ENCODE measurements at regions not wholly inside any gene's neighbourhood (a gene's known extent, or its start where the extent isn't known, plus 50 kb on each side); places are given as distances from the start of the nearest gene placed in this dataset.

GRCh38 chr3:24863215-24863614 is 368.6 kb upstream of the THRB start:
- no peak for TF ChIP-seq CTCF (IDR thresholded peaks at IDR 0.05; ENCODE audit: insufficient read depth, low read length)
- H3K4me3 ChIP-seq (ENCODE audit: low read depth, low read length): no peak overlapping the region
- DNase-seq (ENCODE audit: low read depth): no peak

- H3K4me3 ChIP-seq (ENCODE audit: low read depth, low read length): no peak overlapping the region
- no peak for DNase-seq (ENCODE audit: low read depth)
- no peak for TF ChIP-seq CTCF (IDR thresholded peaks at IDR 0.05; ENCODE audit: insufficient read depth, low read length)
Observed at GRCh38 chr3:24867783-24868182, 373.1 kb upstream of the THRB start.

GRCh38 chr3:24881239-24881638 is 386.6 kb upstream of the THRB start:
- no peak for TF ChIP-seq CTCF (IDR thresholded peaks at IDR 0.05; ENCODE audit: insufficient read depth, low read length)
- no peak overlapping the region for H3K4me3 ChIP-seq (ENCODE audit: low read depth, low read length)
- DNase-seq (ENCODE audit: low read depth): no peak

GRCh38 chr3:24886501-24886900 is 391.9 kb upstream of the THRB start:
- TF ChIP-seq CTCF (IDR thresholded peaks at IDR 0.05; ENCODE audit: insufficient read depth, low read length): no peak
- H3K4me3 ChIP-seq (ENCODE audit: low read depth, low read length): no peak overlapping the region
- no peak for DNase-seq (ENCODE audit: low read depth)

- no peak for DNase-seq (ENCODE audit: low read depth)
- no peak overlapping the region for H3K4me3 ChIP-seq (ENCODE audit: low read depth, low read length)
- TF ChIP-seq CTCF (IDR thresholded peaks at IDR 0.05; ENCODE audit: insufficient read depth, low read length): no peak
Observed at GRCh38 chr3:24890012-24890411, 395.4 kb upstream of the THRB start.

GRCh38 chr3:24899373-24899772 is 404.7 kb upstream of the THRB start:
- DNase-seq (ENCODE audit: low read depth): no peak
- no peak overlapping the region for H3K4me3 ChIP-seq (ENCODE audit: low read depth, low read length)
- no peak for TF ChIP-seq CTCF (IDR thresholded peaks at IDR 0.05; ENCODE audit: insufficient read depth, low read length)

- no peak for DNase-seq (ENCODE audit: low read depth)
- no peak overlapping the region for H3K4me3 ChIP-seq (ENCODE audit: low read depth, low read length)
- no peak for TF ChIP-seq CTCF (IDR thresholded peaks at IDR 0.05; ENCODE audit: insufficient read depth, low read length)
Observed at GRCh38 chr3:24899901-24900603, 405.4 kb upstream of the THRB start.
